HG03159 (cell line): ENCODE measurements at regions not wholly inside any gene's neighbourhood (a gene's known extent, or its start where the extent isn't known, plus 50 kb on each side); places are given as distances from the start of the nearest gene placed in this dataset.

Source experiments
- ATAC-seq: cut with Tn5 transposase; IDR thresholded peaks from one replicate; pipeline ENCODE4 v1.9.1; 2021; ENCODE audit warnings: mild to moderate bottlenecking, moderate library complexity; ENCODE audit not compliant: unreplicated experiment

DNA sequence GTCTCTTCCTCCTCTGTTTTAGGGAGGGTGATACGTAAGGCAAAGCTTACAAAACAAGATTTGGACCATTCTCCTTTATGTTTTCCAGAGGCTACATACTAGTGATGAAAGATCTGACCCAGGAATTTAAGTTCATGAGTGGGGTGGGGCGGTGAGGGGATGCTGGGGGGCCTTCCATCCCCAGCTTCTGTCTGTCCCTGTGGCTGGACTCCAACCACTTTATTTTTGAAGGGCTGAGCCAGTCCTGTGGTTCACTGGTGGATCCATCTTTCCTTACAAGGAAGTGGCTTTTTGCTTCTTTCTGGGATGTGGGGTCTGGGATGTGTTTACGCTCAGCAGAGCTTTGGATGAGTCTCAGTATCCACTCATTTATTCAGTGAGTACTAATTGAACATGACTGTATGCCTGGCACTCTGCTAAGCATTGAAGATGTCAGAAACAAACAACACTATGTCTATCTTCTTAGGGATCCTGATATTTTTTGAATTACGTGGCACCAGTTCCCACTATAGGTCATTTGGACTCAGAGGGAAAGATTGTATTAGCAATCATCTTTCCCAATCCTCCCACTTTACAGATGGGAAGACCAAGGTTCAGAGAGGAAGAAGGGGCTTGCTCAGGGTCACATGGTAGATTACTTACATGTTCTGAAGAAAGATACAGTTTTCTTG is 291.8 kb upstream of the TBX3 start:
- no peak for ATAC-seq

DNA sequence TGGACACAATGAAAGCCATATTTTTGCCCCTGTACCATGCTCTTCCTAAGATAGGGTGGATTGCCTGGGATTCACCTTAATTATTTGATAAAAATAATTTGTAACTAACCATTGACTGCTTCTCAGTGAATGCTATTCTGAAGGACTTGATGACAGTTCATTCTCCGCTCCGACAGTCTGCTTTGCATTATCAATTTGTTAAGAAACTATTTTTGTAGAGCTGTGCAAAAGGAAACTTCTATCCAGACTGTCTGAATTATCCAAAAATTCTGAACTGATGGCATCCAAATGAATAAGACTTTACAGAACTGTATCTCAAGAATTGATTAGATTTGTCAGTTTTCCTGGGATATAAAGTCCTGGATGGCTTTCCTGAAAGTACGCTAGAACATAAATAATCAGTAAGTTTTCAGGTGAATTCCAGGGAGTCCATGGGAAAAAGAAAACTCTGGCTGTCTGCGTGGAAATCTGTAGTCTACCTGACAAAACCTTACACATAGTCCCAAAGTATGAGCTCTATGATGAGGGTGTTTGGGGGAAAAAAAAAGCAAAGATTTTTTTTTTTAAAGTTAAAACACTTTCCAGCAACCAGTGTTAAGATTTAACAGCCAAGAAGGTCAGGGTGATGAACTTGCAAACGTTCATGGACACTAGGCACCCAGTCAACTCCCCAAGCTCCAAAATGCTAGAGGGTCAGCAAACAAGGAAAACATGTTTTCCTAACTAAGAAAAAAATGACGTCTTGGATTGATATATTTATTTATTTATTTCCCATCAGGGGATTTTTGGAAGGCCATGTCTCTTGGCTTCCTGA is 291.1 kb upstream of the TBX3 start:
- no peak for ATAC-seq

DNA sequence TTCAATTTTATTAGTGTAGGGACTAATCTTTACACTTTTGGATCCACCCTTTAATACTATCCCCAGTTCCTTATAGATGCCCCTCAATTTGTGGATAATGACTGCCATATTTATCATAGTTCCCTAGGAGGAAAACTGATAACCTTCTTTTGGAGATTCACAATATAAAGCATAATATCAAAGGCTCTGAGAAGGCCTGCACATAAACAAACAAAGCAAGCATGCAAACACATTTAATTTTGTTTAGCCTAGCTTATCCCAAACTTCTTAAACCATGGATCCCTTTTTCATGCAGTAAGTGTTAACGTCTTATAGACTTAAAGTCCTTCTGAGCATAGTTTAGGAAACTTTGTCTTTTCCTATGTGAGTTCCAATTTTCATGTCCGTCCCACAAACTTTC is 290.4 kb upstream of the TBX3 start:
- no peak for ATAC-seq

DNA sequence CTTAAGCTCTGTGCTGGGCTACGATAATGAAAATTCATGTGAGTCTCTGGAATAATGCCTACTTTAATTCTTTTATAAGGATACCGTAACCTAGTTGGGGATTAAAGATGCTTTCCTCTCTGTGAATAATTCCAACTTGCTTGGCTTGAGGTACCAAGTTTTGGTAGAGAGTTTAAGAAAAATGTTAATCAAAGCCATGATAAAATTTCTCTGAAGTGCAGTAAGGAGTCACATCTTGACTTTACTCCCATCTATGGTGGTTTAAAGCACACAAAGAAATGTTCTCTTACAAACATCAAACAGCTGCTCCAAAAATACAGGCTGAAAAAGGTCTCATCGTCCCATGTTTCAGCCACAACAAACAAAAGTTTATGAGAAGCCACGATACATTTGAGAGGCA is 284.8 kb upstream of the TBX3 start:
- no peak for ATAC-seq

DNA sequence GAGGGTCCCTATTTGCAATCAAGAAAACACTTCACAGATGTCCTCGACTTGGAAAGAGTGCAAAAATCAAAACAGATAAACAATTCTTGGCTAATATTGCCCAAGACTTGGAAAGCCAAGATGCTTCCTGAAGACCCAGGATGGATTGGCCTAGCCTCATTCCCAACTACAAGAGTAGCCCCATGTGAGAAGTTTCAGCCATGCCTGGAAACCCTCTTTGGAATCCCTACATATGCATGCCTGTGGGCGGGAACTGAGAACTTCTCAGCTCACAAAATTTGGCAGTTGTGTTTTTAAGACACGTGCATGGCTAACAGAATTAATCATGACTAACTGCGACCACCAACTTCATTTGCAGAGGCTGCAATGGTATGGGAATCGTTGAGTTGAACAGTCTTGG is 283.2 kb upstream of the TBX3 start:
- no peak for ATAC-seq

DNA sequence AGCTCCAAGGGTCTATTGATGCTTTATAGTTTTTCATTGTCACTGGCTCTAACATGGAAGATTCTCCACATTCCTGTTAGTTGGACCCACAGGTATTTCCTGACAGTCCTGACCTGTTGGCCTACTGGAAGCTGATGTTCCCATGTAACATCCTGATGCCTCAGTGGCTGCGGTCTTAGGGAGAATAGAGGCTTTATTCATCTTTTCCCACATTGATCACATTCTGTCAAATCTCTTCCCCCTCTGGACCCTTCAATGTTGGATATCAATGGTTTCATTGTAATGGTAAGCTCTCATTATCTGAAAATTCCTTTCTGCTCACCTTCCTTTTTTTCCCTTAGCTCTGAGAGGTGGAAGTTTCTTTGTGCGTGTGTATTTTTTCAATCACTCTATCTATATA is 280.9 kb upstream of the TBX3 start:
- ATAC-seq = no peak

DNA sequence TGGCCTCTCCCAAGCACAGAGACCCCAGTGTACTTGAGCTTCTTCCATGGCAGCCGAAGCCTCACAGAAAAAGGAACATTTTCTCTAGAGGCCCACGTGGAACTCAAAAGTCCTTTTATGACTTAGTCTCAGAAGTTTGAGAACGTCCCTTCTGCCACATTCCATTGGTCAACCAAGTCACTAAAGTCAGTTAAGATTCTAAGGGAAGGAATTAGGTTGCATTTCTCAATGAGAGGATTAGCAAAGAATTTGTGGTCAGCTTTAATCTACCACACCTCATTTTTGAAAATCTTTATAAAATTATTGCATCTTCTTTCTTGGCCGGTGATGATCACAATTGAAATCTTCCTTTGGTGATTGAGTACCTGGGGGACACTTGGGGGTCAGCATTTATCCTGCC is 279.9 kb upstream of the TBX3 start:
- ATAC-seq = no peak

DNA sequence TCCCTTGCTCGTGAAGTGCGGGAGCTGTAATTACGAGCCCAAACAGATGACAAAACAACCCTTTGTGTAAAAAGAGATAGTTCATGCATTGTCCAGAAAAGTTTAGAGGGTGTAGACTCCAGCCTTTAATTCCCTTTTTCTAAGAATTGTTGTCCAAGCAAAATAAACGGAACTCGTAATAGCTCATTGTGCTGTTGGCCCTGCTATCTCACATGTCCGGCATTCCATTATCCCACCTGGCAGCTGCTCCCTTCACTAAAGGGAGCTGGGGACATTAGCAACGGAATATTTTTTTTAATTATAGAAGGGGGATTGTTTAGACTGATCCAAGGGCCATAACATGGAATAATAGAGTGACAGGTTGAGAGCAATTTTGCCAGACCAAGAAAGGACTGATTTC is 277.5 kb upstream of the TBX3 start:
- ATAC-seq = no peak

DNA sequence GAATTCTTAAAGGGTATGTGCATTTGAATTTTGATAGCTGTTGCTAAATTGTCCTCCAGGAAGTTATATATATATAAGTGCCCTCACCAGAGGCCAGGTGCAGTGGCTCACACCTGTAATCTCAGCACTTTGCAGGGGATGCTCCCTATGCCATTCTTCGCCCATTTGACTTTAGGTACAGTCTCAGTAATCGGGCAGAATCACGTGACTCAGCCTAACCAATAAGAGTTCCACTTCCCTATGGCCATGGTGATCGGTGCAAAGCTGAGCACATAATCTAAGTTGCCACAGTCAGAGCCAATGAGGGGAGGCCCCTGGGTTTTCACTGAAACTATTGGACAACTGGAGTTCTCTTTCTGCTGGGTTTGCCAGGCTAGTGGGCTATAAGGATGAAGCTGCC is 274.6 kb upstream of the TBX3 start:
- no peak for ATAC-seq

DNA sequence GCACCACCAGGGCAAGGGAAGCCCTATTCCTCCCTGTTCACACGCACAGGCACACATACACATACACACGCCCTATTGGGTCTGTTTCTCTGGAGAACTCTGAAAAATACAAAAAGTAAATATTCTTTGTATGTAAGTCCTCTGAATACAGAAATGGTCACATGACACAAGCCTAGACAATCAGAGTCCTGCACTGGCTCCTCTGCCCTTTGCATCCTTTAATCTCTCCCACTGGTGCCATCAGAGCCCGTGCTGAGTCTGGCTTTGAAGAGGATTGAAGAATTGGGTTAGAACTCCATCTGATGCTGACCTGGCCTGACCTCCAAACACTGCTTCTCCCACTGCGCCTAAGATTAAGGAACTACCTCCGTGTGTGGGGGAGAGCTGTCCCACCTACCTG is 273.2 kb upstream of the TBX3 start:
- no peak for ATAC-seq

DNA sequence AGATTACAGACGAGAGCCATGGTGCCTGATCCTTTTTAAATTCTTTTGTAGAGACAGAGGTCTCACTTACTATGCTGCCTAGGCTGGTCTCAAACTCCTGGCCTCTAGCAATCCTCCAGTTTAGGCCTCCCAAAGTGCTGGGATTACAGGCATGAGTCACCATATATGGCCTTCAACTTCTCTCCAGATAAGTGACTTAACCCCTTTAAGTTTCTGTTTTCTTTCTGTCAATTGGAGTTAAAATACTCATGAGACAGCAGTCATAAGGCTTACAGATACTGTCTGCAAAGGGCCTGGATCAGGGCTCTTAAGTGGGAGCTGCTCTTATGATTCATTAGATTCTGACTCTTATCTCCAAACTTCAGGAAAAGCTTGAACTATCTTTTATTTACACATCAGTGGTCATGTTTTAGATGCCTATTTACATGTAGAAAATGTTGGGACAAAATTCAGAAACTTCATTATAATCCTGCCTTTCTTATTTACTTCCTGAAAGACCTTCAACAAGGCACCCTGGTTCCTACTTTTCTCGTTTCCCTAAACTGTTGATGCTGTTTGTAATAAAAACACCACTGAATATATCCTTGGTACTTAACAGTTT is 271.5 kb upstream of the TBX3 start:
- ATAC-seq = no peak

DNA sequence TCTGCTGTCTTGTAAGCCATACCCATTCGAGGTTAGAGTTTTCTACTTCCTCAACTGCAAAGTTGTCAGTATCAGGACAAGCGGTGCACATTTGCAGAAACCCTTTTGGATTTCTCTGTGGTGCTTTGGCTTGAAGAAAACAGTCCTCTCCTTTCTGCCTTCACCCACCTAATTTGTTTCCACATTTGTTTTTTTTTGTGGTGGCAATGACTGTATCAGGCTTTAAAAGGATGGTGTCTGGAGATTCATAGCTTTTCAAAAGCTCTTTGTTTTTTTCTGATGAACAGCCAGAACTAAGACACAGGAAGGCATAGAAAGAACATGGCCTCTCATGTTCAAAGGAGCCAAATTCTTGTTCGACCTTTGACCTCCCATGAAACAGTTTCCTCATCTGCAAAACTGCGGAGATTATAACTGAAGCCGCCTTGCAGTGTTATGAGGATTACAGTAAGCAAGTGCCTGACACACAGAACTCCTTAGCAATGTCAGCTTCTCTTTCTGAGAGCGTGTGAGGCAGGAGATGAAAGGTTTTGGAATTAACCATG is 270.6 kb upstream of the TBX3 start:
- no peak for ATAC-seq

DNA sequence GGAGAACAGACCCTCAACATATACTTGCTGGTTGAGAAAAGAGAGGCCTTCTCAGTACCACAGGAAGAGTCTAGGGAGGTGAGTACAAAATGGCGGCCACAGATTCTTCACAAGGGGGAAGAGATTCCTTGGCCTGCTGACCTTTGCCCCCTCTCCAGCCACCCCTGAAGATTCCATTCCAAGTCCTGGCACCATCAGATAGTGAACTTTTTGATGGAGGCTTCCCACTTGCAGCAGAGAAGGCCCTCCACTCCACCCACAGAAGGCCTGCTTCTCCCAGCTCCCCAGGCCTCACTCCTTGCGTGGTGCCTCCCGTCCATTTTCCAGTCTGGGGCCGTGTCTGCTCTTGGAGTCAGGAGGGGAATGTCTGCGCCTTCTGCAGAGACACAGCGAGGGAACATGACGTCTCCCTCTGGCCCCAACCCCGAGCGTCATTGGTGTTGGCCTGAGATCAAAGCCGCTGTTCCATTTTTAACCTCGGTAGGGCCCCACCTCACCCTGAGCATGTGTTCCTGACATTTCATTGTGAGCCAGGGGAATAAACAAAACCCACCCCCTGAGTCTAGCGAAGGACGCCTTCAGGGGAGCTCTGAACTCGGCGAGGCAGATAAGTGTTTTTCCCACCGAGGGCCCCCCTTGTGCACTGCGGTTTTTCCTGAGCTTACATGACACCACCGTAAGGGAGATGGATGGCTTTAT is 268.7 kb upstream of the TBX3 start:
- no peak for ATAC-seq

DNA sequence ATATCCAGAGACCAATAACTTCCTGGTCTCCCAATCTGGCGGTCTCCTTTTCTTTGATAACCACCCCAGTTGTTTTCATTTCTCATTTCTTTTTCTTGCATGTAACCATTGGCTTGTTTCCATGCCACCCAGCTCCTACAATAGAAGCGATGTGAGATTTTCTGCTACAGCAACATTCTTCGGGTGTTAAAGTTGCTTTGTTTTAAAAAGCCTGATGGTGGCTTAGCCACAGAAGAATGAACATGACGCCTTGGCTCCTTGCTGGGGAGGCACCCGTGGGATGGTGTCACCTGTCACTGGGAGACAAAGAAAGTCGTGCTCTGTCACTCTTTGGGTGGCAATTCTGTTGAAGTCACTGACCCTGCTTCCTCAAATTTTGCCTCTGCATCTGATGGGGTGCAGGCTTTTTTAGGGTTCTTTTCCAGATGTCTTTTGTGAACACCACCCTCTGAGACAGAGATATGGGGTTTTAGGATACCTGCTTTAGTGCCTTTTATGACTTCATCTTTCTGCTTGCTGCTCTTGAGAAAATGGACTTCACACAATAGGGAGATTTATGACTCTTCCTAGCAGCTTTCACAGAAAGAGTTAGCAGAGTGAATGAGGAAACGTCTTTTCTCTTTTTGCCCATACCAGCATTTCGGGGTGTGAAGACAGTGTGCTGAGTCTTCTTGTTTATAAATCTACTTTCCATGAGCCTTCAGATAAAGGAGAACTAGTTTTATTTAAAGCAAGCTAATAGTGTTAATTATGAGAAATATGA is 265.3 kb upstream of the TBX3 start:
- no peak for ATAC-seq

DNA sequence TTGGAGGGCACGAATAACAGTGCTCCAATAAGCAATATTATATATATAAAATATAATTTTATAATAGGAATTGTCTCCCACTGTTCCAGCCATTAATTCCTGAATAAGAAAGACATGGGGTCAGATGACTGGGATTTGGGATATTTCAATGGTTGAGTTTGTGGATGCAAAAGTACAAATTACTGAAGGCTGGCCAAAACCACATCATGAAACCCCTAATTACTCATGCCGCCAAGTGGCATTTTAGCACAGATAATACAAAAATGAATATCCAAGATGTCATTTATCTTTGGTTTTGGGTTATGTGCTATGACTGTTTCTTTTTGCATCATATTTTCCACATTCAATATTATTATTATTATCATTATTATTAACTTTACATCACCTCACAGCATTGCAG is 261.4 kb upstream of the TBX3 start:
- no peak for ATAC-seq

DNA sequence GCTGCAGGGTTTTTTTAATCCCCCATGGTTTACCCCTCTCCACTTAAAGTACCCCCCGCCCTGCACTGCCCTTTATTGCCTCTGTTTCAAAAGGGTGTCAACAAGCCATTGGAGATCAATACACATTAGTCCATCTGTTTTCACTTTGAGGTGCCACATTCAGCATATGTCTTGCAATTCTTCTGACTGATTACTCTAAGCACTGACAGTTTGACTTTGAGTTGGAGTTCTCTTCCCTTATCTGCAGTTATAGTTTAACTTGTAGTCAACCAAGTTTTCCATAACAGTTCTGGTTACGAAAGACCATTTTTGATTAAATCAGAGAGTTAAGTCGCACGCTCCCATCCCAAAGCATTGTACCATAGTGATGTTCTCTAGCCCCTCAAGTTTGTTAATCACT is 260.8 kb upstream of the TBX3 start:
- ATAC-seq = no peak

DNA sequence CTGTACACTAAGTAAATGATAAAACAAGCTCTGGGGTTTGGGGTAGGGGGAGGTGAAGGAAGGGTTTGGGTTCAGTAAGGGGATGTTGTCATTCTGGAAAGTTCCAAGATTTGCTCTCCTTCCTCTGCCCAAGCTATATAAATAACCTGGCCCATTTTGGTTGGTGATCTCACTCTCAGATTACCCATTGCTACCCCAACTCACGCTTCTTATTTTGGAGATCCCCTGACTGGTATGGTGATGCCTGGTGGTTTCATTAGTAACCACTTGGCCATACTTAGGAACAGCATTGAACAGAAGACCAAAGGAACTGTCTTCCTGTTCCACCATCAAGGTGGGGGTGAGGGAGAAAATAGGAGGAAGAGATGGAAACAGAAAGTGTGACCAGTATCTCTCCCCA is 259.6 kb upstream of the TBX3 start:
- ATAC-seq = no peak

DNA sequence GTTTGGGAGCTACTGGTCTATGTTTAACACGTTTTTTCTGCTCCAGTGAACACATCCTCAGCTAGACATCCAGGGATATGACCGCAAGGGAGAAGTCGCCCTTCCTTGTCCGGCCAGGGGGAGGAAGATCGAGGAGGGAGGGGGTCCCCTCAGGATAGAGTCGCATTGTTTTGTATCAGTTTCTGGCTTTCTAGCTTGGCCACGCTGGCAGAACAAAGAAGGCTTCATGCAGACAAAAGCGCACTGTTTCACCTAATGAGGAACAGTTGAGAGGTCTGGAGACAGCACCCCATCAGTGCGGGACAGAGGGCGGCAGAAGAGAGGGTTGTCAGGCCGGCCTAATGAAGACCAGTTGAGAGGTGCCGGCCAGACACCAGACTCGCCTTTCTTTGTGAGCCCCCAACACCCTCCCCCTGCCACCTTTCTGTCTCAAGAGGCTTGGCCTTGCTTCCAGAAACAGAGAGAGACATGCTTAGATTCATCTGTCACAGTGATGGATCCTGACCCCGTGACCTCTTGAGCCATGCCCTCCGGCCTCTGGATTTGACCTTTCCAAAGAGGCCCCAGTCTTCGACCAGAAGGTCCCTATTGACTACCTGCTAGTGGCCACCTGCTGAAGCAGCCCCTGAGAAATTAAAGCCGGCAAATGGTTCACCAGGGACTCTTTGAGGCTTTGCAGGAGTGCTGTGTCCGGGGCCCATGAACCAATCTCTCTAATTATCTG is 254.7 kb upstream of the TBX3 start:
- no peak for ATAC-seq

DNA sequence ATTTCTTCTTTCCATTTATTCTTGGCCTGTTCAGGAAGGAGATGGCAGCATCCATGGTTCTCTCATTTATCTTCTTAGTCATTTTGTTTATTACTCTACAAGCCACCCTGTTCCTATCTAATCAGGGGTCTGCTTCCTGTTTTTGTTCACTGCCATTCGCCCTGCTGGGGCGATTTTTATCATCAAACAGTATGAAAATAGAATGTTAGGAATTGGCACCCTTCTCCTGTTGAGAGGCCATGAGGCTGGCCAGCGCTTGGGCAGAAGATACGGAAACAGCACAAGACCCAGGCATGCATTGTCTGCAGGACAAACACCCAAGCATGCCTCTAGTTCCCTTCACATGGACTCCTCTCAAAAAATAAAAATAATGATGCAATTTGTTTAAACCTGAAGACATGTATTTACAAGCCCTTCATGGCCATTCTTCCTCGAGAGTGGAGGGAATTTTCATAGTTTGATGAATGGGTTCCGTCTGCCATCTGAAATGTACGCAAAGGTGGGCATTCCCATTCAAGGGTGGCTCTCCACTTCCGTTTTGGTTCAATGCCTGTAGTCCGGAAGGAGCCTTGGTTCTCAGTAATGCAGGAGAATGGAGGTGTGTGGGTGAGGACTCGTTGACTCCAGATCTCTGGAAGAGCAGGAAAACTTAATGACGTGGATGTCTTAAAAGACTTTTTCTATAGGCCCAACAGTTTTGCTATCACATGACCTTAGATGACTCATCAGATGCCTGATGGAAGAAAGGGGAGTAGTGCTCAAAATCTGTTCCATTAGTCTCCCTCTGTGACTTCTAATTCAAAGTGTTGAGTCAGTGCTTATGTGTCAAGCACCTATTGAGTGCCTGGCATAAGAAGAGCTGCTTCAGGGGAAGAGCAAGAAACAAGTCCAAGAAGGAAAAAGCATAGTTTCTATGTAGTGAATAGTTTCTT is 252.4 kb upstream of the TBX3 start:
- no peak for ATAC-seq
